Osteocyte (in vitro differentiated cells): ENCODE measurements at regions not wholly inside any gene's neighbourhood (a gene's known extent, or its start where the extent isn't known, plus 50 kb on each side); places are given as distances from the start of the nearest gene placed in this dataset.

ENCODE experiments used
- DNase-seq: peaks from one replicate; pipeline ENCODE4 v3.0.0; 2021; ENCODE audit warnings: mixed read lengths; ENCODE audit not compliant: unreplicated experiment; ENCODE audit errors: extremely low spot score
- H3K27ac Mint-ChIP-seq: one replicate; pipeline ENCODE4 v1.8.0; 2021; ENCODE audit warnings: mild to moderate bottlenecking, mixed read lengths; ENCODE audit not compliant: unreplicated experiment
- H3K27me3 Mint-ChIP-seq: one replicate; pipeline ENCODE4 v1.8.0; 2021; ENCODE audit warnings: mixed read lengths; ENCODE audit not compliant: unreplicated experiment
- H3K36me3 Mint-ChIP-seq: one replicate; pipeline ENCODE4 v1.8.0; 2021; ENCODE audit warnings: mixed read lengths; ENCODE audit not compliant: unreplicated experiment
- H3K4me1 Mint-ChIP-seq: one replicate; pipeline ENCODE4 v1.8.0; 2021; ENCODE audit warnings: mixed read lengths; ENCODE audit not compliant: unreplicated experiment
- H3K4me3 Mint-ChIP-seq: one replicate; pipeline ENCODE4 v1.8.0; 2021; ENCODE audit warnings: mild to moderate bottlenecking, moderate library complexity, mixed read lengths; ENCODE audit not compliant: unreplicated experiment
- H3K9me3 Mint-ChIP-seq: one replicate; pipeline ENCODE4 v1.8.0; 2021; ENCODE audit warnings: mixed read lengths; ENCODE audit not compliant: unreplicated experiment
- TF ChIP-seq, protein P1 (sequence below): fragments of 200-600 bp; sonication (generic); IDR thresholded peaks from 2 replicates; pipeline ENCODE4 v1.5.0; 2021; ENCODE audit warnings: antibody characterized with exemption, mild to moderate bottlenecking, moderate library complexity

GRCh38 chr11:122337704-122338103 lies 221.7 kb upstream of the BLID start:
- no peak overlapping the region for H3K27ac Mint-ChIP-seq
- DNase-seq, result no peak
- no peaks in the 10 kb centered on the region for H3K9me3 Mint-ChIP-seq
- TF ChIP-seq, protein P1, sequence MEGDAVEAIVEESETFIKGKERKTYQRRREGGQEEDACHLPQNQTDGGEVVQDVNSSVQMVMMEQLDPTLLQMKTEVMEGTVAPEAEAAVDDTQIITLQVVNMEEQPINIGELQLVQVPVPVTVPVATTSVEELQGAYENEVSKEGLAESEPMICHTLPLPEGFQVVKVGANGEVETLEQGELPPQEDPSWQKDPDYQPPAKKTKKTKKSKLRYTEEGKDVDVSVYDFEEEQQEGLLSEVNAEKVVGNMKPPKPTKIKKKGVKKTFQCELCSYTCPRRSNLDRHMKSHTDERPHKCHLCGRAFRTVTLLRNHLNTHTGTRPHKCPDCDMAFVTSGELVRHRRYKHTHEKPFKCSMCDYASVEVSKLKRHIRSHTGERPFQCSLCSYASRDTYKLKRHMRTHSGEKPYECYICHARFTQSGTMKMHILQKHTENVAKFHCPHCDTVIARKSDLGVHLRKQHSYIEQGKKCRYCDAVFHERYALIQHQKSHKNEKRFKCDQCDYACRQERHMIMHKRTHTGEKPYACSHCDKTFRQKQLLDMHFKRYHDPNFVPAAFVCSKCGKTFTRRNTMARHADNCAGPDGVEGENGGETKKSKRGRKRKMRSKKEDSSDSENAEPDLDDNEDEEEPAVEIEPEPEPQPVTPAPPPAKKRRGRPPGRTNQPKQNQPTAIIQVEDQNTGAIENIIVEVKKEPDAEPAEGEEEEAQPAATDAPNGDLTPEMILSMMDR, result no peak
- H3K4me3 Mint-ChIP-seq, result no peak overlapping the region
- peaks cover 31% of the 10 kb centered on the region for H3K27me3 Mint-ChIP-seq
- no peaks in the 10 kb centered on the region for H3K4me1 Mint-ChIP-seq
- no peaks in the 10 kb centered on the region for H3K36me3 Mint-ChIP-seq

GRCh38 chr11:122337241-122337640 lies 221.2 kb upstream of the BLID start:
- peaks cover 27% of the 10 kb centered on the region for H3K27me3 Mint-ChIP-seq
- TF ChIP-seq, protein P1, result no peak
- H3K36me3 Mint-ChIP-seq, result no peaks in the 10 kb centered on the region
- H3K27ac Mint-ChIP-seq, result no peak overlapping the region
- no peaks in the 10 kb centered on the region for H3K9me3 Mint-ChIP-seq
- no peak overlapping the region for H3K4me3 Mint-ChIP-seq
- no peak for DNase-seq
- H3K4me1 Mint-ChIP-seq, result no peaks in the 10 kb centered on the region

DNA sequence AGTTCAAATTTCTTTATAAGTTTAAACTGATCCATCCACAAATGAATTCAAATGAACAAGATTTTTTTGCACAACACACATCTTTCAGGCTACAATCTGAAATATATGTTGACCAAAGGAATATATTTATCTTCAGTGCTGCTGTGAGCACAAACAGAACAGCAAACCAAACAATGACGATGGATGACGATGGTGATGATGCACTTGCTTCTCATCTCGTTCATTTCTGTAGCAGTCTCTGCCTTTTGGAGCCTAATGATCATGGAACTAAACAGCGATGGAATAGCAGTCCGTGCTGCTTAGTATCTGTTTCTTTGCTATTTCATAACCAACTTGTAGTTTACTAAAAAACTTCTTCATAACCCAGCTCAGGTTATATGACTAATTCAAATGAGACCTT lies 220.7 kb upstream of the BLID start:
- TF ChIP-seq, protein P1, result no peak
- H3K4me1 Mint-ChIP-seq, result no peaks in the 10 kb centered on the region

DNA sequence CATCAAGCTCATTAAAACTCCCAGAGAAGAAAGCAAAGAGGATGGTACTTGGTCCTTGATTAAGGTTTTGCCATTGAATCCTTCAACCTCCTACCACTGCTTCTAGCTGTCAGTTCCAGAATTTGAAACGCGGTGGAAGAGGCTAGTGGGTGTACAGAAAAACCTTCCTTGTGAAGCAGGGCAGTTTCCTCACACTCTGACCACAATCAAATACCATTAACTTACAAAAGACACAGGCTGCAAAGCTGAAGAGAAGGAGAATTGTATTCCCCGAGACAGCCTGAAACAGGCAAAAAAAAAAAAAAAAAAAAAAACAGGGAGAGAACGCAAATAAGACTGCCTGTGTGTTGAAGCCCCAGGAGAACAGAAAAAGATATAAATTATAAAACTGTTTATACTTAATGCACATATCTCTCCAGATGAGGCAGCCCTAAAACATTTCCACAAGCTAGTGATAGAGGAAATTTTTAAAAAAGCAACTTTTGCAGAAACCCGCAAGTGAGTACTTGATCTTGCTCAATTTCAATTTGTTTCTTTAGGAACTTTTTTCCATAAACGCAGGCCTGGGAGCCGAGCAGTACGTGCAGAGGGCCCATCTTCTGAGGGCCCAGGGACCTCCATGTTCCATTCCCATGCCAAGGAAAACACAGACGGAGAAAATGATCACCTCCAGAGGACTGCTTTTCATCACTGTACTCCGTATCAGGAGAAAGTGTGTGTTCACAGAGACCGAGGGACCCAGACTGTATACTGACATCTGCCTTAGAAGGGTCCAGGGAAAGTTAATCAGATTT lies 218.7 kb upstream of the BLID start:
- no peaks in the 10 kb centered on the region for H3K36me3 Mint-ChIP-seq
- H3K27me3 Mint-ChIP-seq, result peaks cover 18% of the 10 kb centered on the region
- DNase-seq, result no peak
- H3K9me3 Mint-ChIP-seq, result no peaks in the 10 kb centered on the region
- H3K4me3 Mint-ChIP-seq, result no peak overlapping the region
- no peaks in the 10 kb centered on the region for H3K4me1 Mint-ChIP-seq
- TF ChIP-seq, protein P1, result no peak
- no peak overlapping the region for H3K27ac Mint-ChIP-seq

More for the DNA sequence above, 220.7 kb upstream of the BLID start:
- no peaks in the 10 kb centered on the region for H3K36me3 Mint-ChIP-seq
- no peaks in the 10 kb centered on the region for H3K9me3 Mint-ChIP-seq
- no peak for DNase-seq
- peaks cover 26% of the 10 kb centered on the region for H3K27me3 Mint-ChIP-seq
- no peak overlapping the region for H3K27ac Mint-ChIP-seq
- H3K4me3 Mint-ChIP-seq, result no peak overlapping the region

DNA sequence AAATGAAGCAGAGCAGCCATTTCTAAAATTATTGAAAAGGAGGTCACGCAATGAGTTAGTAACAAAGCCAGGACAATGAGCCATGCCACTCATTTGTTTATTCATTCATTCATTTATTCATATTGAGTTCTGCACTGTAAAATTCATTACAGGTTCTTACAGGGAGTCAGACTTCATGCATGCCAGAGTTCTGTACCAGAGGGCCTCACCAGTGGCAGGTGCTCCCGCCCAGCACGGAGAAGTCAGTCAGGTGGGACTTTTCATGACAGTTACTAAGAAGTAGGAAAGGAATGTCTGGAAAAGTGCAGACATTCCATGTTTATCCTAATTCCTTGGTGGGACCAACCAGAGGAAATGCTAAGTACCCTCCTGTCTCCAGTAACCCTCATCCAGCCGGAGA lies 217.5 kb upstream of the BLID start:
- DNase-seq, result no peak
- Mint-ChIP-seq H3K4me3 (no peak overlapping the region), H3K27me3 (peaks cover 17% of the 10 kb centered on the region), H3K27ac (no peak overlapping the region), H3K4me1 (no peaks in the 10 kb centered on the region), H3K9me3 (no peaks in the 10 kb centered on the region), H3K36me3 (no peaks in the 10 kb centered on the region)
- TF ChIP-seq, protein P1, result no peak
